ENCODE measurements at regions not wholly inside any gene's neighbourhood (a gene's known extent, or its start where the extent isn't known, plus 50 kb on each side); places are given as distances from the start of the nearest gene placed in this dataset.

GRCh38 chr18:56379256-56379655 is 259.1 kb downstream of the TXNL1 start:
- peaks cover 0 to 3% (median 0%) of the 10 kb centered on the region in 4 experiments; a peak in 1 of 7 replicates for H3K4me1 ChIP-seq (replicated peaks in 1 of 4; ENCODE audit: control insufficient read depth in 3 of 4, insufficient read depth in 4 of 4, low read length in 3 of 4)
- H2AFZ ChIP-seq (ENCODE audit: low read length) = no peak overlapping the region
- no peak overlapping the region for H4K91ac ChIP-seq (replicated peaks; ENCODE audit: insufficient read length, low read length)
- H3K36me3 ChIP-seq (ENCODE audit: control insufficient read depth in 2 of 4, insufficient read depth in 4 of 4, low read length in 3 of 4) = no peaks in the 10 kb centered on the region
- ChIA-PET CTCF (ENCODE audit: partially characterized antibody) (interaction anchor here (1.3 kb wide), 1 partner anchor 193 kb away, joined by 4 read pairs; no protein-coding TSS in a partner anchor), POLR2A (ENCODE audit: partially characterized antibody) (no interaction called here)
- no peak overlapping the region for H3K4me2 ChIP-seq (ENCODE audit: insufficient read depth in 1 of 2, low read depth in 2 of 2, low read length in 2 of 2)
- no peak overlapping the region for H2BK5ac ChIP-seq (ENCODE audit: low read depth, low read length)
- no peaks in the 10 kb centered on the region for H3K79me2 ChIP-seq (ENCODE audit: control insufficient read depth in 1 of 2, insufficient read depth in 2 of 2, low read length in 2 of 2)
- no peak overlapping the region for H4K5ac ChIP-seq (ENCODE audit: insufficient read length, low read depth, low read length)
- H2AK5ac ChIP-seq (ENCODE audit: low read depth, low read length) = no peak overlapping the region
- no peak overlapping the region for H2BK120ac ChIP-seq (replicated peaks; ENCODE audit: low read depth, low read length)
- no peak overlapping the region for H2BK12ac ChIP-seq (ENCODE audit: low read depth, low read length)
- H3K9me3 ChIP-seq (ENCODE audit: insufficient read depth in 2 of 2, low read depth in 1 of 2, low read length in 1 of 2) = no peaks in the 10 kb centered on the region
- 88% methylated on average over 6 of the region's 6 CpGs; no CpG with 5 or more reads in 1 of the 2 experiments for WGBS, 2 experiments (ENCODE audit: extremely low coverage in 1 of 2, insufficient coverage in 1 of 2, insufficient read length in 1 of 2, insufficient replicate concordance in 2 of 2, low coverage in 1 of 2, low lambda C conversion rate in 2 of 2, missing lambda C conversion rate in 1 of 2)
- DNase-seq (ENCODE audit: low read depth in 1 of 2, low spot score in 2 of 2) (no peak), FAIRE-seq (no peak)
- H3K23ac ChIP-seq (ENCODE audit: insufficient read length) = no peak overlapping the region
- no peak overlapping the region for H3K27ac ChIP-seq (ENCODE audit: low read depth, low read length)
- H2BK20ac ChIP-seq (ENCODE audit: low read length) = no peak overlapping the region
- no peaks in the 10 kb centered on the region for H3K23me2 ChIP-seq (ENCODE audit: low read depth, low read length)
- H4K8ac ChIP-seq (ENCODE audit: extremely low read depth, insufficient read depth, low read length) = no peak overlapping the region
- no peaks in the 10 kb centered on the region; the same call in 1 of the 2 replicates for H3K79me1 ChIP-seq (ENCODE audit: low read depth, low read length)
- H3K56ac ChIP-seq (replicated peaks; ENCODE audit: insufficient read length, low read depth, low read length) = no peak overlapping the region
- no peak overlapping the region for H3K18ac ChIP-seq (ENCODE audit: extremely low read depth, low read length)
- no peaks in the 10 kb centered on the region for H3K27me3 ChIP-seq (replicated peaks in 1 of 4; ENCODE audit: control insufficient read depth in 3 of 4, extremely low read depth in 1 of 4, insufficient read depth in 3 of 4, low read length in 3 of 4)
- no peak overlapping the region for H3K9ac ChIP-seq (replicated peaks in 1 of 4; ENCODE audit: extremely low read depth in 1 of 4, low read depth in 3 of 4, low read length in 3 of 4)
- H2BK15ac ChIP-seq (ENCODE audit: low read length) = no peak overlapping the region
- no peaks in the 10 kb centered on the region for H4K20me1 ChIP-seq (replicated peaks in 1 of 2; ENCODE audit: control insufficient read depth in 1 of 2, insufficient read depth in 2 of 2, low read length in 2 of 2)
- no peak overlapping the region for H3K14ac ChIP-seq (ENCODE audit: insufficient read length)
- H3K4ac ChIP-seq (replicated peaks; ENCODE audit: insufficient read length, low read depth, low read length) = no peak overlapping the region
- no peak overlapping the region for H3K4me3 ChIP-seq (ENCODE audit: extremely low read depth in 1 of 4, insufficient read depth in 2 of 4, low read depth in 3 of 4, low read length in 4 of 4)
- TF ChIP-seq BACH1 (IDR thresholded peaks at IDR 0.05; ENCODE audit: low read length) (no peak), JUND (IDR thresholded peaks at IDR 0.05; ENCODE audit: low read length) (no peak)

Measured in H1 (cell line).